Upper lobe of right lung (tissue), 1 donor: ENCODE measurements at regions not wholly inside any gene's neighbourhood (a gene's known extent, or its start where the extent isn't known, plus 50 kb on each side); places are given as distances from the start of the nearest gene placed in this dataset.
"Not testable (repeated sequence)": the region's sequence is repeated elsewhere in the genome, so short reads cannot be mapped to it uniquely, and the experiment has no call there.

Experiments
- ATAC-seq: fragments of 200-7000 bp; cut with Tn5 transposase; one replicate; pipeline ENCODE4 v1.9.1; 2020; ENCODE audit warnings: mild to moderate bottlenecking, moderate library complexity
- DNase-seq: peaks from one replicate; pipeline ENCODE4 v3.0.0-alpha.2; 2020
- H3K27ac ChIP-seq: fragments of 200-600 bp; one replicate; pipeline ENCODE4 v1.8.0; 2022
- H3K27me3 ChIP-seq: fragments of 200-600 bp; one replicate; pipeline ENCODE4 v1.8.0; 2022; ENCODE audit warnings: mild to moderate bottlenecking
- H3K36me3 ChIP-seq: fragments of 200-600 bp; one replicate; pipeline ENCODE4 v1.8.0; 2022
- H3K4me1 ChIP-seq: fragments of 200-600 bp; one replicate; pipeline ENCODE4 v1.8.0; 2022
- H3K4me3 ChIP-seq: fragments of 200-600 bp; one replicate; pipeline ENCODE4 v1.8.0; 2022; ENCODE audit warnings: mild to moderate bottlenecking
- H3K9me3 ChIP-seq: fragments of 200-600 bp; one replicate; pipeline ENCODE4 v1.8.0; 2022
- CTCF ChIP-seq: fragments of 200-600 bp; IDR thresholded peaks from one replicate; pipeline ENCODE4 v1.8.0; 2022; ENCODE audit warnings: antibody characterized with exemption
- intact Hi-C: fragments of 100-400 bp; cut with DNase I; formaldehyde crosslinking; loops from one replicate; pipeline ENCODE4 v1.11.0; 2022
- donor health status: DM: no; HTN: yes; CAD: no; lungs with severe emphysema.

- DNase-seq: no peak
- ATAC-seq: no peak
- Histone ChIP-seq H3K4me3 (no peak overlapping the region), H3K9me3 (no peaks in the 10 kb centered on the region), H3K36me3 (no peaks in the 10 kb centered on the region), H3K27me3 (no peaks in the 10 kb centered on the region), H3K4me1 (no peaks in the 10 kb centered on the region), H3K27ac (no peak overlapping the region)
- no peak for TF ChIP-seq CTCF
- intact Hi-C loops: no loop called here
Measured at GRCh38 chr13:90732049-90732448, 615.4 kb upstream of the MIR17HG start.

- ATAC-seq, intact Hi-C loops: not testable (repeated sequence)
Measured at GRCh38 chr13:90734497-90734896, 613.0 kb upstream of the MIR17HG start.

GRCh38 chr13:90738881-90739280 lies 608.6 kb upstream of the MIR17HG start:
- no peak for DNase-seq
- H3K27ac ChIP-seq: no peak overlapping the region
- intact Hi-C loops: no loop called here
- no peak for ATAC-seq
- H3K9me3 ChIP-seq: no peaks in the 10 kb centered on the region
- no peaks in the 10 kb centered on the region for H3K36me3 ChIP-seq
- no peak for TF ChIP-seq CTCF
- H3K4me3 ChIP-seq: no peak overlapping the region
- H3K27me3 ChIP-seq: no peaks in the 10 kb centered on the region
- no peaks in the 10 kb centered on the region for H3K4me1 ChIP-seq

More at GRCh38 chr13:90734497-90734896, 613.0 kb upstream of the MIR17HG start:
- H3K27me3 ChIP-seq, H3K9me3 ChIP-seq, H3K4me3 ChIP-seq, H3K27ac ChIP-seq, H3K36me3 ChIP-seq, DNase-seq, H3K4me1 ChIP-seq: not testable (repeated sequence)

GRCh38 chr13:90740099-90740498 lies 607.4 kb upstream of the MIR17HG start:
- intact Hi-C loops: no loop called here
- TF ChIP-seq CTCF: no peak

GRCh38 chr13:90742381-90742780 lies 605.1 kb upstream of the MIR17HG start:
- no peak for ATAC-seq
- Histone ChIP-seq H3K27ac (no peak overlapping the region), H3K4me3 (no peak overlapping the region), H3K4me1 (no peaks in the 10 kb centered on the region), H3K36me3 (no peaks in the 10 kb centered on the region), H3K9me3 (no peaks in the 10 kb centered on the region), H3K27me3 (no peaks in the 10 kb centered on the region)
- no peak for DNase-seq
- intact Hi-C loops: no loop called here
- no peak for TF ChIP-seq CTCF

More at GRCh38 chr13:90740099-90740498, 607.4 kb upstream of the MIR17HG start:
- Histone ChIP-seq H3K9me3 (no peaks in the 10 kb centered on the region), H3K4me3 (no peak overlapping the region), H3K27ac (no peak overlapping the region), H3K4me1 (no peaks in the 10 kb centered on the region), H3K36me3 (no peaks in the 10 kb centered on the region), H3K27me3 (no peaks in the 10 kb centered on the region)
- DNase-seq (no peak), ATAC-seq (no peak)

GRCh38 chr13:90746230-90746629 lies 601.3 kb upstream of the MIR17HG start:
- no peak overlapping the region for H3K27ac ChIP-seq
- H3K9me3 ChIP-seq: no peaks in the 10 kb centered on the region
- TF ChIP-seq CTCF: no peak
- intact Hi-C loops: no loop called here
- no peak for DNase-seq
- ATAC-seq: no peak
- H3K27me3 ChIP-seq: no peaks in the 10 kb centered on the region
- H3K4me3 ChIP-seq: no peak overlapping the region
- H3K4me1 ChIP-seq: no peaks in the 10 kb centered on the region
- no peaks in the 10 kb centered on the region for H3K36me3 ChIP-seq
